GM12878 (cell line): ENCODE measurements at regions not wholly inside any gene's neighbourhood (a gene's known extent, or its start where the extent isn't known, plus 50 kb on each side); places are given as distances from the start of the nearest gene placed in this dataset.

Experiments
- ATAC-seq: fragments of 200-7000 bp; cut with Tn5 transposase; 3 replicates; pipeline ENCODE4 v1.9.1; 2020; ENCODE audit warnings: mild to moderate bottlenecking, moderate library complexity
- BruUV-seq: library from RNA; stranded (reverse); fragments of 400-500 nt; replicated peaks from 2 replicates; lab custom pipeline; 2021; lab: Mats Ljungman, UMichigan
- CTCF ChIA-PET: fragments of 300-600 bp; sonication (Branson Sonifier 250); formaldehyde crosslinking; extraction: SDS; loops from one replicate; lab custom pipeline; 2021; ENCODE audit warnings: inconsistent platforms; lab: Yijun Ruan, JAX
- POLR2A ChIA-PET: fragments of 350-600 bp; formaldehyde crosslinking; extraction: SDS; loops from one replicate; lab custom pipeline; 2021; ENCODE audit warnings: inconsistent platforms; lab: Charles Lee
- RAD21 ChIA-PET: fragments of 300-600 bp; sonication (Branson Sonifier 250); formaldehyde crosslinking; loops from one replicate; lab custom pipeline; 2023; ENCODE audit warnings: antibody characterized with exemption; ENCODE audit not compliant: unreplicated experiment; lab: Charles Lee
- SMC1A ChIA-PET: fragments of 300-600 bp; sonication (Branson Sonifier 250); formaldehyde crosslinking; loops from one replicate; lab custom pipeline; 2023; ENCODE audit not compliant: unreplicated experiment, uncharacterized antibody; lab: Charles Lee
- DNase-seq: peaks from one replicate; pipeline ENCODE4 v3.0.0-alpha.2; 2011; ENCODE audit warnings: low read depth, low spot score
- FAIRE-seq: peaks from 3 replicates; lab custom pipeline; 2011; peaks lifted over from hg19 to GRCh38; lab: Jason Lieb, UNC
- H2AFZ ChIP-seq: 2 replicates; pipeline ENCODE4 v1.6.0; 2011; ENCODE audit warnings: low read depth, low read length, control low read depth; ENCODE audit not compliant: control insufficient read depth
- H3K27ac ChIP-seq: 2 replicates; pipeline ENCODE4 v1.5.1; 2011; ENCODE audit warnings: control low read depth; ENCODE audit not compliant: control insufficient read depth, insufficient read depth
- H3K27me3 ChIP-seq, 2 experiments: replicated peaks in 1 of 2; 2 replicates each; pipeline versions ENCODE4 v1.6.0 to v1.6.1; 2011; ENCODE audit warnings: low read length in 1 of 2; ENCODE audit not compliant: control insufficient read depth in 2 of 2, insufficient read depth in 2 of 2
- H3K36me3 ChIP-seq, 2 experiments: 2 replicates each; pipeline ENCODE4 v1.5.1; 2011; ENCODE audit warnings: low read length in 1 of 2; ENCODE audit not compliant: control insufficient read depth in 2 of 2, insufficient read depth in 2 of 2
- H3K4me1 ChIP-seq: 2 replicates; pipeline ENCODE4 v1.6.1; 2011; ENCODE audit warnings: mild to moderate bottlenecking, low read length, moderate library complexity, mixed read lengths; ENCODE audit not compliant: control insufficient read depth, insufficient read depth
- H3K4me2 ChIP-seq: 2 replicates; pipeline ENCODE4 v1.6.0; 2011; ENCODE audit warnings: control low read depth; ENCODE audit not compliant: control insufficient read depth, insufficient read depth
- H3K4me3 ChIP-seq: fragments of 200-600 bp; sonication (generic); 2 replicates; pipeline ENCODE4 v1.5.1; 2016
- H3K79me2 ChIP-seq: 2 replicates; pipeline ENCODE4 v1.6.0; 2011; ENCODE audit warnings: low read length; ENCODE audit not compliant: control insufficient read depth, insufficient read depth
- H3K9ac ChIP-seq: 2 replicates; pipeline ENCODE4 v1.8.0; 2011; ENCODE audit warnings: low read length, control low read depth, mixed read lengths; ENCODE audit not compliant: control insufficient read depth, insufficient read depth
- H3K9me3 ChIP-seq: replicated peaks from 3 replicates; pipeline ENCODE4 v1.5.1; 2011; ENCODE audit warnings: mild to moderate bottlenecking, low read length; ENCODE audit not compliant: control insufficient read depth, insufficient read depth
- H4K20me1 ChIP-seq: 2 replicates; pipeline ENCODE4 v1.6.0; 2011; ENCODE audit not compliant: control insufficient read depth, insufficient read depth
- ASH2L ChIP-seq: fragments of 300-600, 200-600 bp; sonication (generic); IDR thresholded peaks from 2 replicates; pipeline ENCODE4 v1.6.1; 2017; ENCODE audit warnings: low read depth, mild to moderate bottlenecking, borderline replicate concordance
- BACH1 ChIP-seq: fragments of 450-650 bp; IDR thresholded peaks from 2 replicates; pipeline ENCODE4 v1.6.1; 2017; ENCODE audit warnings: mild to moderate bottlenecking, borderline replicate concordance
- BMI1 ChIP-seq: fragments of 450-650 bp; IDR thresholded peaks from 2 replicates; pipeline ENCODE4 v1.6.1; 2016; ENCODE audit warnings: mild to moderate bottlenecking, moderate library complexity, borderline replicate concordance
- CREM ChIP-seq: IDR thresholded peaks from 2 replicates; pipeline ENCODE4 v1.6.1; 2014; ENCODE audit warnings: antibody characterized with exemption, low read depth
- EGR1 ChIP-seq, 2 experiments: IDR thresholded peaks; 1 replicate in 1 of 2; 2 replicates in 1 of 2; pipeline ENCODE4 v1.6.1; 2011 to 2012; ENCODE audit warnings: low read depth in 2 of 2, low read length in 2 of 2, borderline replicate concordance in 1 of 2, mild to moderate bottlenecking in 1 of 2, moderate library complexity in 1 of 2
- ETV6 ChIP-seq, 2 experiments: fragments of 450-650 bp in 1 of 2; IDR thresholded peaks in 1 of 2; conservative IDR thresholded peaks in 1 of 2; 2 replicates each; pipeline ENCODE4 v1.6.1; 2014; ENCODE audit warnings: antibody characterized with exemption in 1 of 2, borderline replicate concordance in 1 of 2, low read depth in 1 of 2, mild to moderate bottlenecking in 1 of 2, moderate library complexity in 1 of 2
- JUNB ChIP-seq: IDR thresholded peaks from 2 replicates; pipeline ENCODE4 v1.6.1; 2016; ENCODE audit warnings: antibody characterized with exemption, mild to moderate bottlenecking
- TCF12 ChIP-seq: IDR thresholded peaks from 2 replicates; pipeline ENCODE4 v1.6.1; 2011; ENCODE audit warnings: low read depth, mild to moderate bottlenecking, low read length
- WGBS: methylation state at CpG from one replicate; pipeline ENCODE4 v1.1.6; 2016; ENCODE audit warnings: low lambda C conversion rate; ENCODE audit not compliant: insufficient replicate concordance, insufficient coverage; ENCODE audit errors: missing lambda C conversion rate; 5-methylcytosine and 5-hydroxymethylcytosine counted together
- in situ Hi-C: fragments of 300-500 bp; cut with MboI; formaldehyde crosslinking; loops from 9 replicates; pipeline ENCODE4 v1.14.3; 2018; ENCODE audit warnings: mixed read lengths
- intact Hi-C: fragments of 100-400 bp; cut with micrococcal nuclease; formaldehyde crosslinking; loops from one replicate; pipeline ENCODE4 v1.14.2; 2022; ENCODE audit not compliant: unreplicated experiment
- TF ChIP-seq, protein P1 (sequence below): IDR thresholded peaks from 2 replicates; pipeline ENCODE4 v1.6.1; 2012; ENCODE audit warnings: low read depth, low read length, improper control_type of control experiment
- TF ChIP-seq, protein P2 (sequence below): IDR thresholded peaks from 2 replicates; pipeline ENCODE4 v1.6.1; 2011; ENCODE audit warnings: low read depth, low read length, improper control_type of control experiment, borderline replicate concordance
- TF ChIP-seq, protein P3 (sequence below): fragments of 450-650 bp; IDR thresholded peaks from 2 replicates; pipeline ENCODE4 v1.6.1; 2016; ENCODE audit warnings: mild to moderate bottlenecking, moderate library complexity, borderline replicate concordance
- TF ChIP-seq, protein P4 (sequence below): IDR thresholded peaks from 2 replicates; pipeline ENCODE4 v1.6.1; 2011; ENCODE audit warnings: borderline replicate concordance, low read depth, mild to moderate bottlenecking, moderate library complexity, mixed read lengths, low read length; ENCODE audit not compliant: insufficient read depth; ENCODE audit errors: extremely low read length
- TF ChIP-seq, protein P5 (sequence below): fragments of 450-650 bp; IDR thresholded peaks from 2 replicates; pipeline ENCODE4 v1.6.1; 2014; ENCODE audit warnings: mild to moderate bottlenecking

DNA sequence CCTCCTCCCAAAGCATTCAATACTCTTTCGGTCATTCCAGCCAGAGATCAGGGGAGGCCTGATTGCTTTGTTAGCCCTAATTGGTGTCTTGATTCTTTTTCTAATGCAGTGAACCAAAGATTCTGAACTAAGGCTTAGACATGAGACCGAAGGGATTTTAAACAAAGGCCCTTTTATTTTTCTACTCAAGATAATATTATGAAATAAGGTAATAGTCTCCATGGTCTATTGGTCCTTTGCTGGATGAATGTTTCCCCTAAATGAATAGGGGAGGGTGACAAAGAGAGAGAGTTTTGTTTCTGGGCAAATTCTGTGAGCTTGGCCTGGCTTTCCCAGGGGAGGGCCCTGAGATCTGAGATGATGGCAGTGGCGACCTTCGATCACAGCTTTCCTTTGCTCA, 449.1 kb downstream of the TYW1 start:
- H3K27me3 ChIP-seq = no peaks in the 10 kb centered on the region
- TF ChIP-seq EGR1 (IDR thresholded peaks at IDR 0.05; ENCODE audit: borderline replicate concordance in 1 of 2, low read depth in 2 of 2, low read length in 2 of 2) (no peak), JUNB (no peak), BACH1 (no peak), BMI1 (no peak), ETV6 (conservative IDR thresholded peaks at IDR 0.05 in 1 of 2, IDR thresholded peaks at IDR 0.05 in 1 of 2; ENCODE audit: borderline replicate concordance in 1 of 2, low read depth in 1 of 2) (no peak), CREM (no peak), ASH2L (no peak), TCF12 (no peak)
- TF ChIP-seq, protein P1, sequence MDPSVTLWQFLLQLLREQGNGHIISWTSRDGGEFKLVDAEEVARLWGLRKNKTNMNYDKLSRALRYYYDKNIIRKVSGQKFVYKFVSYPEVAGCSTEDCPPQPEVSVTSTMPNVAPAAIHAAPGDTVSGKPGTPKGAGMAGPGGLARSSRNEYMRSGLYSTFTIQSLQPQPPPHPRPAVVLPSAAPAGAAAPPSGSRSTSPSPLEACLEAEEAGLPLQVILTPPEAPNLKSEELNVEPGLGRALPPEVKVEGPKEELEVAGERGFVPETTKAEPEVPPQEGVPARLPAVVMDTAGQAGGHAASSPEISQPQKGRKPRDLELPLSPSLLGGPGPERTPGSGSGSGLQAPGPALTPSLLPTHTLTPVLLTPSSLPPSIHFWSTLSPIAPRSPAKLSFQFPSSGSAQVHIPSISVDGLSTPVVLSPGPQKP = no peak
- TF ChIP-seq, protein P2, sequence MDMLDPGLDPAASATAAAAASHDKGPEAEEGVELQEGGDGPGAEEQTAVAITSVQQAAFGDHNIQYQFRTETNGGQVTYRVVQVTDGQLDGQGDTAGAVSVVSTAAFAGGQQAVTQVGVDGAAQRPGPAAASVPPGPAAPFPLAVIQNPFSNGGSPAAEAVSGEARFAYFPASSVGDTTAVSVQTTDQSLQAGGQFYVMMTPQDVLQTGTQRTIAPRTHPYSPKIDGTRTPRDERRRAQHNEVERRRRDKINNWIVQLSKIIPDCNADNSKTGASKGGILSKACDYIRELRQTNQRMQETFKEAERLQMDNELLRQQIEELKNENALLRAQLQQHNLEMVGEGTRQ = no peak
- TF ChIP-seq, protein P3, sequence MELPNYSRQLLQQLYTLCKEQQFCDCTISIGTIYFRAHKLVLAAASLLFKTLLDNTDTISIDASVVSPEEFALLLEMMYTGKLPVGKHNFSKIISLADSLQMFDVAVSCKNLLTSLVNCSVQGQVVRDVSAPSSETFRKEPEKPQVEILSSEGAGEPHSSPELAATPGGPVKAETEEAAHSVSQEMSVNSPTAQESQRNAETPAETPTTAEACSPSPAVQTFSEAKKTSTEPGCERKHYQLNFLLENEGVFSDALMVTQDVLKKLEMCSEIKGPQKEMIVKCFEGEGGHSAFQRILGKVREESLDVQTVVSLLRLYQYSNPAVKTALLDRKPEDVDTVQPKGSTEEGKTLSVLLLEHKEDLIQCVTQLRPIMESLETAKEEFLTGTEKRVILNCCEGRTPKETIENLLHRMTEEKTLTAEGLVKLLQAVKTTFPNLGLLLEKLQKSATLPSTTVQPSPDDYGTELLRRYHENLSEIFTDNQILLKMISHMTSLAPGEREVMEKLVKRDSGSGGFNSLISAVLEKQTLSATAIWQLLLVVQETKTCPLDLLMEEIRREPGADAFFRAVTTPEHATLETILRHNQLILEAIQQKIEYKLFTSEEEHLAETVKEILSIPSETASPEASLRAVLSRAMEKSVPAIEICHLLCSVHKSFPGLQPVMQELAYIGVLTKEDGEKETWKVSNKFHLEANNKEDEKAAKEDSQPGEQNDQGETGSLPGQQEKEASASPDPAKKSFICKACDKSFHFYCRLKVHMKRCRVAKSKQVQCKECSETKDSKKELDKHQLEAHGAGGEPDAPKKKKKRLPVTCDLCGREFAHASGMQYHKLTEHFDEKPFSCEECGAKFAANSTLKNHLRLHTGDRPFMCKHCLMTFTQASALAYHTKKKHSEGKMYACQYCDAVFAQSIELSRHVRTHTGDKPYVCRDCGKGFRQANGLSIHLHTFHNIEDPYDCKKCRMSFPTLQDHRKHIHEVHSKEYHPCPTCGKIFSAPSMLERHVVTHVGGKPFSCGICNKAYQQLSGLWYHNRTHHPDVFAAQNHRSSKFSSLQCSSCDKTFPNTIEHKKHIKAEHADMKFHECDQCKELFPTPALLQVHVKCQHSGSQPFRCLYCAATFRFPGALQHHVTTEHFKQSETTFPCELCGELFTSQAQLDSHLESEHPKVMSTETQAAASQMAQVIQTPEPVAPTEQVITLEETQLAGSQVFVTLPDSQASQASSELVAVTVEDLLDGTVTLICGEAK = no peak
- TF ChIP-seq, protein P4, sequence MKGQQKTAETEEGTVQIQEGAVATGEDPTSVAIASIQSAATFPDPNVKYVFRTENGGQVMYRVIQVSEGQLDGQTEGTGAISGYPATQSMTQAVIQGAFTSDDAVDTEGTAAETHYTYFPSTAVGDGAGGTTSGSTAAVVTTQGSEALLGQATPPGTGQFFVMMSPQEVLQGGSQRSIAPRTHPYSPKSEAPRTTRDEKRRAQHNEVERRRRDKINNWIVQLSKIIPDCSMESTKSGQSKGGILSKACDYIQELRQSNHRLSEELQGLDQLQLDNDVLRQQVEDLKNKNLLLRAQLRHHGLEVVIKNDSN = no peak
- TF ChIP-seq, protein P5, sequence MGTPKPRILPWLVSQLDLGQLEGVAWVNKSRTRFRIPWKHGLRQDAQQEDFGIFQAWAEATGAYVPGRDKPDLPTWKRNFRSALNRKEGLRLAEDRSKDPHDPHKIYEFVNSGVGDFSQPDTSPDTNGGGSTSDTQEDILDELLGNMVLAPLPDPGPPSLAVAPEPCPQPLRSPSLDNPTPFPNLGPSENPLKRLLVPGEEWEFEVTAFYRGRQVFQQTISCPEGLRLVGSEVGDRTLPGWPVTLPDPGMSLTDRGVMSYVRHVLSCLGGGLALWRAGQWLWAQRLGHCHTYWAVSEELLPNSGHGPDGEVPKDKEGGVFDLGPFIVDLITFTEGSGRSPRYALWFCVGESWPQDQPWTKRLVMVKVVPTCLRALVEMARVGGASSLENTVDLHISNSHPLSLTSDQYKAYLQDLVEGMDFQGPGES = no peak
- intact Hi-C loops (loop anchor here (10.0 kb wide), 1 partner anchor 71 kb away; no protein-coding TSS in a partner anchor), in situ Hi-C loops (no loop called here)
- FAIRE-seq = no peak
- no TSS peak for BruUV-seq
- WGBS = 38% methylated on average over 4 of the region's 4 CpGs
- no peak overlapping the region for H3K9ac ChIP-seq
- ChIA-PET POLR2A (no interaction called here), CTCF (no interaction called here), RAD21 (no interaction called here), SMC1A (no interaction called here)
- H3K4me1 ChIP-seq = no peaks in the 10 kb centered on the region
- no peaks in the 10 kb centered on the region for H4K20me1 ChIP-seq
- no peak for ATAC-seq
- no peaks in the 10 kb centered on the region for H3K79me2 ChIP-seq
- H3K4me2 ChIP-seq = no peak overlapping the region
- no peak overlapping the region for H3K27ac ChIP-seq
- no peak overlapping the region for H3K4me3 ChIP-seq
- H3K36me3 ChIP-seq = no peaks in the 10 kb centered on the region
- no peak for DNase-seq
- no peaks in the 10 kb centered on the region for H3K9me3 ChIP-seq
- H2AFZ ChIP-seq = no peak overlapping the region
